ENCODE measurements at regions not wholly inside any gene's neighbourhood (a gene's known extent, or its start where the extent isn't known, plus 50 kb on each side); places are given as distances from the start of the nearest gene placed in this dataset.

GRCh38 chr5:124576848-124577409, 169.5 kb downstream of the ZNF608 start:
- peaks cover 0 to 17% of the 10 kb centered on the region in 2 donors for H3K4me1 ChIP-seq (ENCODE audit: control insufficient read depth in 1 of 2, insufficient read depth in 2 of 2, low read length in 2 of 2)
- no peaks in the 10 kb centered on the region for H3K9me3 ChIP-seq (ENCODE audit: control insufficient read depth in 1 of 2, low read length in 2 of 2)
- H3K27ac ChIP-seq (ENCODE audit: low read length): no peak overlapping the region
- no peaks in the 10 kb centered on the region for H3K36me3 ChIP-seq (ENCODE audit: control insufficient read depth in 1 of 2, insufficient read depth in 2 of 2, low read length in 2 of 2)
- no peak overlapping the region for H3K4me3 ChIP-seq (ENCODE audit: low read depth in 1 of 2, low read length in 2 of 2)
- no peaks in the 10 kb centered on the region for H3K27me3 ChIP-seq (ENCODE audit: low read depth, low read length)

GRCh38 chr5:124575725-124576124, 170.7 kb downstream of the ZNF608 start:
- no peaks in the 10 kb centered on the region for H3K9me3 ChIP-seq (ENCODE audit: control insufficient read depth in 1 of 2, low read length in 2 of 2)
- no peaks in the 10 kb centered on the region for H3K27me3 ChIP-seq (ENCODE audit: low read depth, low read length)
- no peak overlapping the region for H3K27ac ChIP-seq (ENCODE audit: low read length)
- H3K36me3 ChIP-seq (ENCODE audit: control insufficient read depth in 1 of 2, insufficient read depth in 2 of 2, low read length in 2 of 2): no peaks in the 10 kb centered on the region
- H3K4me3 ChIP-seq (ENCODE audit: low read depth in 1 of 2, low read length in 2 of 2): no peak overlapping the region
- H3K4me1 ChIP-seq (ENCODE audit: control insufficient read depth in 1 of 2, insufficient read depth in 2 of 2, low read length in 2 of 2): peaks cover 0 to 8% of the 10 kb centered on the region in 2 donors

GRCh38 chr5:124574521-124575436, 171.7 kb downstream of the ZNF608 start:
- H3K36me3 ChIP-seq (ENCODE audit: control insufficient read depth in 1 of 2, insufficient read depth in 2 of 2, low read length in 2 of 2): no peaks in the 10 kb centered on the region
- H3K27ac ChIP-seq (ENCODE audit: low read length): no peak overlapping the region
- no peaks in the 10 kb centered on the region for H3K27me3 ChIP-seq (ENCODE audit: low read depth, low read length)
- peaks cover 0 to 8% of the 10 kb centered on the region in 2 donors for H3K4me1 ChIP-seq (ENCODE audit: control insufficient read depth in 1 of 2, insufficient read depth in 2 of 2, low read length in 2 of 2)
- no peak overlapping the region for H3K4me3 ChIP-seq (ENCODE audit: low read depth in 1 of 2, low read length in 2 of 2)
- no peaks in the 10 kb centered on the region for H3K9me3 ChIP-seq (ENCODE audit: control insufficient read depth in 1 of 2, low read length in 2 of 2)

- no peaks in the 10 kb centered on the region for H3K9me3 ChIP-seq (ENCODE audit: control insufficient read depth in 1 of 2, low read length in 2 of 2)
- no peaks in the 10 kb centered on the region for H3K27me3 ChIP-seq (ENCODE audit: low read depth, low read length)
- no peak overlapping the region for H3K4me3 ChIP-seq (ENCODE audit: low read depth in 1 of 2, low read length in 2 of 2)
- H3K4me1 ChIP-seq (ENCODE audit: control insufficient read depth in 1 of 2, insufficient read depth in 2 of 2, low read length in 2 of 2): peaks cover 0 to 8% of the 10 kb centered on the region in 2 donors
- no peak overlapping the region for H3K27ac ChIP-seq (ENCODE audit: low read length)
- no peaks in the 10 kb centered on the region for H3K36me3 ChIP-seq (ENCODE audit: control insufficient read depth in 1 of 2, insufficient read depth in 2 of 2, low read length in 2 of 2)
Measured at GRCh38 chr5:124572971-124573370, 173.5 kb downstream of the ZNF608 start.

- H3K4me1 ChIP-seq (ENCODE audit: control insufficient read depth in 1 of 2, insufficient read depth in 2 of 2, low read length in 2 of 2): peaks cover 0 to 8% of the 10 kb centered on the region in 2 donors
- no peaks in the 10 kb centered on the region for H3K27me3 ChIP-seq (ENCODE audit: low read depth, low read length)
- H3K36me3 ChIP-seq (ENCODE audit: control insufficient read depth in 1 of 2, insufficient read depth in 2 of 2, low read length in 2 of 2): no peaks in the 10 kb centered on the region
- H3K4me3 ChIP-seq (ENCODE audit: low read depth in 1 of 2, low read length in 2 of 2): no peak overlapping the region
- H3K27ac ChIP-seq (ENCODE audit: low read length): no peak overlapping the region
- H3K9me3 ChIP-seq (ENCODE audit: control insufficient read depth in 1 of 2, low read length in 2 of 2): no peaks in the 10 kb centered on the region
Measured at GRCh38 chr5:124570285-124571035, 176.0 kb downstream of the ZNF608 start.

- no peaks in the 10 kb centered on the region for H3K9me3 ChIP-seq (ENCODE audit: control insufficient read depth in 1 of 2, low read length in 2 of 2)
- H3K4me1 ChIP-seq (ENCODE audit: control insufficient read depth in 1 of 2, insufficient read depth in 2 of 2, low read length in 2 of 2): no peaks in the 10 kb centered on the region
- H3K27me3 ChIP-seq (ENCODE audit: low read depth, low read length): no peaks in the 10 kb centered on the region
- H3K36me3 ChIP-seq (ENCODE audit: control insufficient read depth in 1 of 2, insufficient read depth in 2 of 2, low read length in 2 of 2): no peaks in the 10 kb centered on the region
- H3K27ac ChIP-seq (ENCODE audit: low read length): no peak overlapping the region
- H3K4me3 ChIP-seq (ENCODE audit: low read depth in 1 of 2, low read length in 2 of 2): no peak overlapping the region
Measured at GRCh38 chr5:124566875-124567450, 179.5 kb downstream of the ZNF608 start.

GRCh38 chr5:124561451-124561850, 185.0 kb downstream of the ZNF608 start:
- H3K27ac ChIP-seq (ENCODE audit: low read length): no peak overlapping the region
- no peaks in the 10 kb centered on the region for H3K36me3 ChIP-seq (ENCODE audit: control insufficient read depth in 1 of 2, insufficient read depth in 2 of 2, low read length in 2 of 2)
- H3K27me3 ChIP-seq (ENCODE audit: low read depth, low read length): no peaks in the 10 kb centered on the region
- H3K4me1 ChIP-seq (ENCODE audit: control insufficient read depth in 1 of 2, insufficient read depth in 2 of 2, low read length in 2 of 2): no peaks in the 10 kb centered on the region
- H3K4me3 ChIP-seq (ENCODE audit: low read depth in 1 of 2, low read length in 2 of 2): no peak overlapping the region
- no peaks in the 10 kb centered on the region for H3K9me3 ChIP-seq (ENCODE audit: control insufficient read depth in 1 of 2, low read length in 2 of 2)

- H3K9me3 ChIP-seq (ENCODE audit: control insufficient read depth in 1 of 2, low read length in 2 of 2): no peaks in the 10 kb centered on the region
- H3K4me3 ChIP-seq (ENCODE audit: low read depth in 1 of 2, low read length in 2 of 2): no peak overlapping the region
- no peaks in the 10 kb centered on the region for H3K36me3 ChIP-seq (ENCODE audit: control insufficient read depth in 1 of 2, insufficient read depth in 2 of 2, low read length in 2 of 2)
- H3K27me3 ChIP-seq (ENCODE audit: low read depth, low read length): no peaks in the 10 kb centered on the region
- H3K4me1 ChIP-seq (ENCODE audit: control insufficient read depth in 1 of 2, insufficient read depth in 2 of 2, low read length in 2 of 2): no peaks in the 10 kb centered on the region
- H3K27ac ChIP-seq (ENCODE audit: low read length): no peak overlapping the region
Measured at GRCh38 chr5:124560370-124560769, 186.1 kb downstream of the ZNF608 start.

- H3K4me3 ChIP-seq (ENCODE audit: low read depth in 1 of 2, low read length in 2 of 2): no peak overlapping the region
- no peaks in the 10 kb centered on the region for H3K36me3 ChIP-seq (ENCODE audit: control insufficient read depth in 1 of 2, insufficient read depth in 2 of 2, low read length in 2 of 2)
- no peak overlapping the region for H3K27ac ChIP-seq (ENCODE audit: low read length)
- H3K4me1 ChIP-seq (ENCODE audit: control insufficient read depth in 1 of 2, insufficient read depth in 2 of 2, low read length in 2 of 2): no peaks in the 10 kb centered on the region
- no peaks in the 10 kb centered on the region for H3K27me3 ChIP-seq (ENCODE audit: low read depth, low read length)
- no peaks in the 10 kb centered on the region for H3K9me3 ChIP-seq (ENCODE audit: control insufficient read depth in 1 of 2, low read length in 2 of 2)
Measured at GRCh38 chr5:124557761-124558160, 188.7 kb downstream of the ZNF608 start.

- no peaks in the 10 kb centered on the region for H3K36me3 ChIP-seq (ENCODE audit: control insufficient read depth in 1 of 2, insufficient read depth in 2 of 2, low read length in 2 of 2)
- H3K4me3 ChIP-seq (ENCODE audit: low read depth in 1 of 2, low read length in 2 of 2): no peak overlapping the region
- H3K27me3 ChIP-seq (ENCODE audit: low read depth, low read length): no peaks in the 10 kb centered on the region
- H3K4me1 ChIP-seq (ENCODE audit: control insufficient read depth in 1 of 2, insufficient read depth in 2 of 2, low read length in 2 of 2): no peaks in the 10 kb centered on the region
- no peaks in the 10 kb centered on the region for H3K9me3 ChIP-seq (ENCODE audit: control insufficient read depth in 1 of 2, low read length in 2 of 2)
- no peak overlapping the region for H3K27ac ChIP-seq (ENCODE audit: low read length)
Measured at GRCh38 chr5:124554746-124555578, 191.5 kb downstream of the ZNF608 start.
